Activated effector memory CD4-positive, alpha-beta T cell treated with Interleukin-2 at 50 U/mL for 16 hours (primary cell): ENCODE measurements at regions not wholly inside any gene's neighbourhood (a gene's known extent, or its start where the extent isn't known, plus 50 kb on each side); places are given as distances from the start of the nearest gene placed in this dataset.

ENCODE experiments used
- DNase-seq: peaks from one replicate; pipeline ENCODE4 v3.0.0-alpha.2; 2020

- no peak for DNase-seq
These were observed 848.6 kb upstream of the RBFOX1 start for GRCh38 chr16:6484081-6484480.

GRCh38 chr16:6483469-6484033 is 849.1 kb upstream of the RBFOX1 start:
- DNase-seq: no peak

DNA sequence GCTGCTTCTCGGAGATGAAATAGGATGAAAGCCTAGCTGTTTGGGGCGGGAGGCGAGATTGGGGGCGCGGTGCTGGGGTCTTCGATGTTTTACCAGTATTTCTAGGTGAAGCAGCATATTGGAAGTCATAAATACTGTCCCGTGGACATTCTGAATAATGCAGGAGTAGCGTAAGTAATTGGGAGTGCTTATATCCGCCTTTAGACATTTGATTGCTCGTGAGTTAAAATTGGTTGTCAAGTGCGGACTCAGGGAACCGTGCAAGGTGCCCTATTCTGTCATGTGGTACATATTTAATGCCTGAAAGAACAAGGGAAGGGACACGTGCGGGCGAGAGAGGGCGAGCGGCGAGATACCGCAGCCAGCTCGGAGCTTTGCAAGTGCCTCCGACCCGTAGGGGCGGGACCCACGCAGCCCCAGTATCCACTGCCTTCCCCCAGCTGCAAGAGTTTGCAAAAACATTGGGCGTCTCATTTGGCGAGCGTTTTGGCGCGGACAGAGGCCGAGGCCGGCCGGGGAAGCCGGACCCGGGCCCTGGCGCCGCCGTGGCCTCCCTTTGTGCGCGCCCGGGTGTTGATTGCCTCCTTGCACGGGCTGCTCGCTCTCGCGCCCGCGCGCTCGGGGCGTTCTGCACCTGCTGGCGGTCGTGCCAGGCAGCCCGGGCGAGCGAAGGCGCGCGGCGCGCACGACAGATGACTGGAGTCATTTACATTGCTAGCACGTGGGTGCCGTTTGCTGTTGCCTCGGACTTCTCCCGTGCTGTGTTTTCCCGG is 849.8 kb upstream of the RBFOX1 start:
- no peak for DNase-seq

DNA sequence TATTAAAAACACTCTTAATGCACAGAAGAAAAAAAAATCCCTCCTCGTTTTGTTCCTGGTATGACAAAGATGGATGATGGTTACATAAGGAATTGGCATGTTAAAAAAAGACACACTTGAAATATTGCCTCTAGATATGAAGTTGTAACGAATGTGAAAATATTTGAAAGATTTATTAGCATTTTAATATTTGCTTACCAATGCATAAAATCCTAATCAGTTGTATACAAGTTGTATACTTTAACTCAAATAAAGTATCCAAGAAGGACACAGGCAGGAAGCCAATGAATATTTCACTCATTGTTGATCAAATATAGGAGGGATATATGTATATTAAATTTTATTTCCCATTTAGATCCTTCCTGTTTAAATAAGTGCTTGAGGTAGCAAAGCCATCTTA is 850.8 kb upstream of the RBFOX1 start:
- DNase-seq: no peak

GRCh38 chr16:6453742-6454141 is 878.9 kb upstream of the RBFOX1 start:
- no peak for DNase-seq

DNA sequence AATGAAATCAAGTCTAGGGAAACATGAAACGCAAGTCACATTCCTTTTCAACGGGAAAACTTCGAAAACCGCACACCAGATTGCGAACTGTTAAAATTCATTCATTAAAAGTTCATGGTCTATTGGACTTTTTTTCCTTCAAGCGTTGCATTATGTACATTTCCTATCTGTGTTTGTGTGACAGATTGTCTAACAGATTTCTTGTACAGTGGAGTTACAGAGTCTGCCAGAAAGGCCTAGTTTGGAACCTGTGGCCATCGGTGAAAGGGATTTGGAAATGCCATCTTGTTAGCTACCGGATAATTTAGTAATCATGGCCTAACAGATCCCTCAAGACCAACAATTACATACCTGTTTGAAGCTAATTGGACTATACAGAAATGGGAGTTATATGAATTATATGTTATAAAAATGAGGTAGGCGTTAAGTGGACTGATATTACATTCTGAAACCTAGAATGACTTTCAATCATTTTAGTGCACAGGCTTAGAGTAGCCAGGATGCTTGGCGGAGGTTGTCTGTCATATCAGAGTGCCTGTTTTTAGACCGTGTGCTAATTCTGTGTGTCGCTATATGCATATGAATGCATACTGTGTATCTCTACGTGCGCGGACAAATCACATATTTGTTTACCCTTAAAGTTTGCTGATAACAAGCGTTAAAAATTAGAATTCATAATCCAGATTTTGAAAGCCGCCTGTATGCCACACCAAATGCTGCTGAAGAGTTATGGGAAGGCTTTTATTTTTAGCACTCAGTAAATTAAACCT is 885.4 kb upstream of the RBFOX1 start:
- no peak for DNase-seq

DNA sequence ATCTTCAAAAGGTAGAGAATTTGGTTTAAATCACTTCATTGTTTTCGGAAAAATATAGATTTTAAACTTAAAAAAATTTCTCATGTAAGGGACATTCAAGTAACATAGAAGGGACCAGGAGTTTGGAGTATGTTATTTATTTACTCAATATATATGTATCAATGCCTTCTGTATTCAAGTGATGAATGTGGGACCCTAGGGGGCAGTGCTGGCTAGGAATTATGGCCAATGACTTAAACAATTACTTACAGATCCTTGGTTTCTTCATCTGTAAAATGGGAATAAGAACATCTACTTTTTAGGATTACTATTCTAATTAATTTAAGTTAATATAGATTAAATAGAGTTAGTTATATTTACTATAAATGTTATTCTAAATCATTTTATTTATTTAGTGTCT is 886.3 kb upstream of the RBFOX1 start:
- DNase-seq: no peak

- no peak for DNase-seq
These were observed 893.5 kb upstream of the RBFOX1 start for GRCh38 chr16:6439129-6439528.

- no peak for DNase-seq
These were observed 903.8 kb upstream of the RBFOX1 start for GRCh38 chr16:6428861-6429260.

GRCh38 chr16:6427621-6428020 is 905.0 kb upstream of the RBFOX1 start:
- no peak for DNase-seq

GRCh38 chr16:6407596-6407995 is 925.0 kb upstream of the RBFOX1 start:
- no peak for DNase-seq

GRCh38 chr16:6406028-6406427 is 926.6 kb upstream of the RBFOX1 start:
- DNase-seq: no peak

DNA sequence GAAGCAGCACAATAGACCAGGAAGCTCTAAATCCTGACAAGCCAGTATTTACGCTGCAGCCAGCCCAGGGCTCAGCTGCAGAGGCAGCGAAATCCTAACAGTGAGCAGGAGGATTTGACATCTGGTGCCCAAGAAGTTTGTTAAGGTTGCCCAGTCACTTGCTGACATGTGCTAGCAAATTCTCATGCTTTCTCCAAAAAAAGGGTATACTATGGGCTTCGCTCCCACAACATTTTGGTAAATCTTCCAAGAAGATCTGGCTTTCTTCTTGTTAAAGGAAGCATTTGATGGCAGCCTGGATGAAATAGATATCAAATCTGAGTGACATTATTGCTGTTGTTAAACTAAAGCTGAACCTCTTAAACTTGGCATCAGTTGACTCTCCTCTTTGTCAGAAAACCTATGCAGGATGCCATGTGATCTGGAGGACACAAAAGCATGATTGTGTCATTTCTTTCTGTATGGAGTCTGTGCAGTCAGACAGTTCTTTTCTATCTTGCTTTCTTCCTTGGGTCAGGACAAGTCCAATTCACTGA is 949.7 kb upstream of the RBFOX1 start:
- DNase-seq: no peak

DNA sequence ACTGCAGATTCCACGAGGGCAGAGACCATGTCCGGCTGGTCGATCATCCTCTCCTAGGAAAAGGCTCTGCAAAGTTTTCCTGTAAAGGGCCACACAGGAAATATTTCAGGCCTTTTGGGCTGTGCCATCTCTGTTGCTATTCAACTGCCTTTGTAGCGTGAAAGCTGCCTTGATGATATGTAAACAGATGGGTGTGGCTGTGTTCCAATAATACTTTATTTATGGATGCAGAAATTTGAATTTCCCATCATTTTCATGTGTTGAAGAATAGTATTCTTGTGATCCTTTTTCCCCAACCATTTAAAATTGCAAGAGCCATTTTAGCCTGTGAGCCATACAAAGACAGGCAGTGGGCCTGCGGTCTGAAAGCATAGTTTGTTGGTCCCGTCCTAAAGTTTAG is 950.7 kb upstream of the RBFOX1 start:
- no peak for DNase-seq

DNA sequence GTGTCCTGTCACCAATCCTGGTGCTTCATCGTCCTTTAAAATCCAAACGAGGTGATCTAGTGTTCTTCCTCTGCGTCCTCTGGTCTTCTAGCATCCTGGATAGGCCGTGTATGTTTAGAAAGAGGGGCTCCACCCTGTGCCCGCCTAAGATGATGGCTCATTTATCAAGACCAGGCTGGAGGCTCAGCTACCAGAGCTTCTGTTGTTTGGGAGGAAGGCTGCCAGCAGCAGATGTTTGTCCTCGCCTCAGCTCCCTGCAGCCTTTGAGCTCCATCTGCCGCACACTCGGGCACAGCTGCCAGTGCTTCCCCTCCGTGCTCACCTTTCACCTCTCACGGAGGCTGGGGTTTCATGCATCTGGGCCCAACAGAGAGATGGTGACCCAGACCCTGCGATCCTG is 954.7 kb upstream of the RBFOX1 start:
- no peak for DNase-seq

DNA sequence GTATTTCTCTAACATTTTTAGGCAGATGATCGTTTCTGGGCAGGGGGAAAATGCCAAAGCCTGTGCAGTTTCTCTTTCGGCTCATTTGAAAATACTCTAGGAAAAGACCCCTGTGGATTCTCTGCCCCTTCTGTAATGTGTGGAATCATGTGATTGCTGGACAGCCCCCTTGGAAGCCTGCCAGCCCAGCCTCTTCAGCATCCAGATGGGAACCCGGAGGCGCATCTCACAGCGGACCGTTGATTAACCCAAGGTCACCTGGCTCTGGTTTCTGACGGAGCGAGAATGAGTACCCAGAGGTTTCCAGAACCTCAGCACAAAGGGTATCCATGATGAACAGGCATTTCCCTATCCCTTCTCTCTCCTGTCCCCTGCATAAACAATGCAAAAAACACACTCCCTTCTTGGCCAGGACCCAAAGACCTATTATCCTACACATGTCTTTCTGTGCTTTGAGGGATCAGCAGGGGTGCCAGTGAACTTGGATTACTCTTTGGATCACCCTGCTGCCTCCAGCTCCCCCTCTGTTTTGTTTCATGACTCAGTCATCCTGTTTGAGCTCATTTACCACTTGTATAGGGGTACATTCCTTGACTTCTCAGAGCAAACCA is 957.1 kb upstream of the RBFOX1 start:
- DNase-seq: no peak

GRCh38 chr16:6374821-6375220 is 957.8 kb upstream of the RBFOX1 start:
- no peak for DNase-seq

DNA sequence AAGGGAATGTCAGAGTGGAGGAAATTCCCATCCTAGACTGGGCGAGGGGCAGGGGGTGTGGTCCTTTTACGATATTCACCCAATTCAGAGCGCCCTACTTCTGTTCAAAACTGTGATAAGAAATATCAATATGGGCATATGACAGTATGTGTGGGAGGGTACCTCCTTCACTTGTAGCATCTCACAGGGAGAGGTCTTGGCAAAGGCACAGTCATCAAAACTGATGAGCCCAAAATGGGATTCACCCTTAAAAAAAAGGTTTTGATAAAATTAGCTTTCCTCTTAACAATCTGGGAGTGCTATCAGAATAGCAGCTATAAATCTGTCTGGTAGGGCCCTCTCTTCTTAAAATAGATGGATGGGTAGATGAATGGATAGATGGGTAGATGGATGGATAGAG is 967.8 kb upstream of the RBFOX1 start:
- DNase-seq: no peak

DNA sequence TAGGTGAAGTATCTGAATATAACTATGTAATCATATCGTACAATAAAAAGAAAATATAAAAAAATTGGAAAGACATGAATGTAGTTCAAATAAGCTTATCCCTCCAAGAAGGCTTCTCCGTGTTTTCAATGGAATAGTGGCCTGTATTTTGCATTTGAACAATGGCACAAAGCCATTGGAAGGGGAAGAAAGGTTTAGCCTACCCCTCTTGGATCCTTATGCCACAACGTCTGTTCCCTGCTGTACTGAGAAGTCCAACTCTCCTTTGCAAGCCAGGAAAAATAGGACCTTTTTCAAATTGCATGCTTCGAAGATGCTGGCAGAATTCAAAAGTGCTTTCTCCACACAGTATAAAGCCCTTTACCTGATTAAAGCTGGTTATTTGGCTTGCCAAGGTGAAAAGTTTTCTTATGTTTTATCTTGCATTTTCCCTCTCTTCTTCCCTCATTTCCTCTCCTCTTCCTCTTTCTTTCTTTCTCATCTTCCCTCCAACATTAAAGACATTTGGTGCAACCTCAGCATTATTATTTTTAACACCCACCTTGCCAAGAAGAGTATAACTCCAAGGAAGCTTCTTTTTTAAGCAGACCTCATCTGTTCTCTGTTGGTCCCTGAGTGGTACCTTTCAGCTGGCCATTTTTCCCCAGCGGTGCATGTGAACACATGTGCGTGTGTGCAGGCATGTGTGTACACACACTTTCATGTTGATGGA is 968.6 kb upstream of the RBFOX1 start:
- DNase-seq: no peak

- DNase-seq: no peak
These were observed 969.2 kb upstream of the RBFOX1 start for GRCh38 chr16:6363396-6363795.

- DNase-seq: no peak
These were observed 970.3 kb upstream of the RBFOX1 start for GRCh38 chr16:6362321-6362720.

DNA sequence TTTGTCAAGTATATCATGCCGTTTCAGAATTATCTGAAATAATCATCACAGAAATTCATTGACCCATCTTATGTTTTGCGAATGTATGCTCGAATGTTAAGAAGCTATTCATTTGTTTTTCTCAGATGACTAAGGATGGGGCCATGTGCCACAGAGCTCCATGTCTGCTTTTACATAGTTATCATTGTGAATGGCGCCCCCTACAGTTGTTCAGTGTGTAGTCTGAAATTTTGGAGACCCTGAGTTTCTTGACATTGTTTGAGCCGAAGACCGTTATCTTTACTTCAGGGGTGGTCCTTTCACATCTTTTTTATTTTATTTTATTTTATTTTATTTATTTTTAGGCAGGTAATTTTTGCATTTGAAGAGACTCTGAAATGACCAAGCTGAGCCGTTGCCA is 972.0 kb upstream of the RBFOX1 start:
- no peak for DNase-seq

DNA sequence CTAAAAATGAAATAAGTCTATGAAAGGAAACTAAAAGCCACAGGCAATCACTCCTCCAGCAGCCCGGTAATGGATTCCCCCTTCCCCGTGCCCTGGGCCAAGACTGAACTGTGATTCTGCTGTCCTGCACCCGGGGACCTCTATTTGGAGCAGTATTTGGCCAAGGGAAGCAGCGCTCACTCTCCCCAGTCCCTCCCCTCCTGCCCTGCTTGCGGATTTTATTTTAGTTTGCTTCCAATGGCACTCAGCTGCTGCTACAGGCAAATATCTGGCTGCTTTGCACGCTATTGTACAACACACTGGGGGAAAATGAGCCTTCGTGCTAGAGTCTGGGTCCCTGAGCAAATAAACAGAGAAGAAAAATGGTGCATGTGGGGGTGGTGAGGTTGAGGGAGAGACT is 975.7 kb upstream of the RBFOX1 start:
- no peak for DNase-seq
